Mesothelial cell of epicardium (in vitro differentiated cells): ENCODE measurements at regions not wholly inside any gene's neighbourhood (a gene's known extent, or its start where the extent isn't known, plus 50 kb on each side); places are given as distances from the start of the nearest gene placed in this dataset.

ENCODE experiments used
- DNase-seq, 2 experiments: peaks; one replicate each; pipeline ENCODE4 v3.0.0; 2021; ENCODE audit warnings: low spot score in 2 of 2; ENCODE audit not compliant: unreplicated experiment in 2 of 2
- H3K27ac Mint-ChIP-seq: 2 replicates; pipeline ENCODE4 v1.8.0; 2021; ENCODE audit warnings: mixed read lengths
- H3K27me3 Mint-ChIP-seq: 2 replicates; pipeline ENCODE4 v1.8.0; 2021; ENCODE audit warnings: low read depth, mixed read lengths
- H3K36me3 Mint-ChIP-seq: 2 replicates; pipeline ENCODE4 v1.8.0; 2021; ENCODE audit warnings: mixed read lengths
- H3K4me1 Mint-ChIP-seq: 2 replicates; pipeline ENCODE4 v1.8.0; 2021; ENCODE audit warnings: mixed read lengths
- H3K4me3 Mint-ChIP-seq: 2 replicates; pipeline ENCODE4 v1.8.0; 2021; ENCODE audit warnings: mild to moderate bottlenecking, moderate library complexity, mixed read lengths
- H3K9me3 Mint-ChIP-seq: 2 replicates; pipeline ENCODE4 v1.8.0; 2021; ENCODE audit warnings: mixed read lengths
- CTCF ChIP-seq: fragments of 200-600 bp; sonication (generic); IDR thresholded peaks from one replicate; pipeline ENCODE4 v1.5.0; 2021; ENCODE audit warnings: antibody characterized with exemption; ENCODE audit not compliant: unreplicated experiment

- TF ChIP-seq CTCF: no peak
- H3K36me3 Mint-ChIP-seq: no peaks in the 10 kb centered on the region
- peaks cover 19% of the 10 kb centered on the region for H3K4me1 Mint-ChIP-seq
- H3K27me3 Mint-ChIP-seq: no peaks in the 10 kb centered on the region
- no peak overlapping the region for H3K4me3 Mint-ChIP-seq
- no peaks in the 10 kb centered on the region for H3K9me3 Mint-ChIP-seq
- H3K27ac Mint-ChIP-seq: peak overlapping the region; percentile 36
- DNase-seq: no peak
Observed at GRCh38 chr4:53714236-53715140, 123.2 kb upstream of the LNX1 start.

- H3K36me3 Mint-ChIP-seq: no peaks in the 10 kb centered on the region
- no peak overlapping the region for H3K4me3 Mint-ChIP-seq
- no peaks in the 10 kb centered on the region for H3K9me3 Mint-ChIP-seq
- no peak for TF ChIP-seq CTCF
- no peaks in the 10 kb centered on the region for H3K27me3 Mint-ChIP-seq
- H3K4me1 Mint-ChIP-seq: peaks cover 19% of the 10 kb centered on the region
- DNase-seq: no peak
- H3K27ac Mint-ChIP-seq: no peak overlapping the region
Observed at GRCh38 chr4:53713767-53714166, 122.5 kb upstream of the LNX1 start.

- no peak for DNase-seq
- H3K9me3 Mint-ChIP-seq: no peaks in the 10 kb centered on the region
- no peak for TF ChIP-seq CTCF
- no peaks in the 10 kb centered on the region for H3K36me3 Mint-ChIP-seq
- H3K4me1 Mint-ChIP-seq: peaks cover 19% of the 10 kb centered on the region
- H3K27me3 Mint-ChIP-seq: no peaks in the 10 kb centered on the region
- H3K4me3 Mint-ChIP-seq: no peak overlapping the region
- H3K27ac Mint-ChIP-seq: no peak overlapping the region
Observed at GRCh38 chr4:53713296-53713695, 122.0 kb upstream of the LNX1 start.

GRCh38 chr4:53712408-53713020 lies 121.2 kb upstream of the LNX1 start:
- Mint-ChIP-seq H3K27me3 (no peaks in the 10 kb centered on the region), H3K27ac (no peak overlapping the region), H3K9me3 (no peaks in the 10 kb centered on the region), H3K36me3 (no peaks in the 10 kb centered on the region), H3K4me3 (no peak overlapping the region), H3K4me1 (peaks cover 19% of the 10 kb centered on the region)
- TF ChIP-seq CTCF: no peak
- no peak for DNase-seq

- Mint-ChIP-seq H3K4me3 (no peak overlapping the region), H3K27ac (no peak overlapping the region), H3K9me3 (no peaks in the 10 kb centered on the region), H3K36me3 (no peaks in the 10 kb centered on the region), H3K4me1 (peaks cover 19% of the 10 kb centered on the region), H3K27me3 (no peaks in the 10 kb centered on the region)
- no peak for DNase-seq
- no peak for TF ChIP-seq CTCF
Observed at GRCh38 chr4:53711926-53712325, 120.6 kb upstream of the LNX1 start.
